NOMO-1 (cell line): ENCODE measurements at regions not wholly inside any gene's neighbourhood (a gene's known extent, or its start where the extent isn't known, plus 50 kb on each side); places are given as distances from the start of the nearest gene placed in this dataset.
"Not testable (repeated sequence)": the region's sequence is repeated elsewhere in the genome, so short reads cannot be mapped to it uniquely, and the experiment has no call there.

ENCODE experiments used
- DNase-seq, 2 experiments: peaks; one replicate each; lab custom pipeline; 2025; ENCODE audit not compliant: unreplicated experiment in 2 of 2; lab: John Stamatoyannopoulos, UW

DNA sequence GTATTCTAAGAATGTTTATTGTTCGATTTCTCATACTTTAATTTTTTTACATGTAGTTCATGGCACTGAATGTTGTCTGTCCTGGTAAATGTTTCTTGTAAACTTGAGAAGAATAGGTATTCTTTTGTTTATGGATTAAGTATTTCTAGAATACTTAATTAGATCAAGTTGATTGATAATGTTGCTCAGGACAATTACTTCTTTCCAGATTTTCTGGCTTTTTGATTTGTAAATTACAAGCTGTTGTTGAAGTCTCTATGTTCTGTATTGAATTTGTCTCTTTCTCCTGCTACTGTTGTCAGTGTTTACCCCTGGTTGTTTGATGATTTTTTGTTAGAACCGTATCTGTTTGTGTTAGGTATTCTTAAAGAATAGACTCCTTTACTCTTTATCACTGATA lies 1720.9 kb upstream of the AGA start:
- no peak for DNase-seq

DNA sequence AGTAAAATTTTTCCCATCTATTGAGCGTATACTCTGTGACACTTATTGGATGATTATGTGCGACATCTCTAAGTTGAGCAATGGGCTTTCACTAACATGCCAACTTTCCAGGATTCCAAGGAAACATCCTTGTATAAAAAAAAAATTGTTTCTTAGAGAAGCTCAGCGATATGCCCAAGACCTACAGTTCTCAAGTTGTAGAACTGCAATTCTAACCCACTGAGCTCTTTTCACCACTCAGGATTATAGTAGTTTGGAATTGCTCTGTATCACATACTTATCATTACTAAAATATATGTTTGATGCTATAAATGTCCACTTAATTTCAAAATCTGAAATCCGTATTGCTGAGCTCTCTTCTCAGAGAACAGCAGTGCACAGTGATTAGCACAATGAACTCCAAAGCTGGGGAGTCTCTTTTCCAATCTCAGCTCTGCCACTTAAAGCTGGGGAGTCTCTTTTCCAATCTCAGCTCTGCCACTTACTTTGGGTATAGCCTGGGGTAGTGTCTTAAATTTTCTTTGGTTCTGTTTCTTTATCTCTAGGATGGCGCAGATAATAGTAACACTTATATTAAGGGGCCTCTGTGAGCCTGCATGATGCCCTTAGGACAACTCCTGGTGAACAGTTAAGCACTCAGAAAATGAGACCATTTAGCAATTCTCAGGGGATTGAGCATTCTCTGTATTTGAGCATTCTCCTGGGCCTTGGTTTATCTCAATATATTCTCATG lies 1722.2 kb upstream of the AGA start:
- DNase-seq = no peak

DNA sequence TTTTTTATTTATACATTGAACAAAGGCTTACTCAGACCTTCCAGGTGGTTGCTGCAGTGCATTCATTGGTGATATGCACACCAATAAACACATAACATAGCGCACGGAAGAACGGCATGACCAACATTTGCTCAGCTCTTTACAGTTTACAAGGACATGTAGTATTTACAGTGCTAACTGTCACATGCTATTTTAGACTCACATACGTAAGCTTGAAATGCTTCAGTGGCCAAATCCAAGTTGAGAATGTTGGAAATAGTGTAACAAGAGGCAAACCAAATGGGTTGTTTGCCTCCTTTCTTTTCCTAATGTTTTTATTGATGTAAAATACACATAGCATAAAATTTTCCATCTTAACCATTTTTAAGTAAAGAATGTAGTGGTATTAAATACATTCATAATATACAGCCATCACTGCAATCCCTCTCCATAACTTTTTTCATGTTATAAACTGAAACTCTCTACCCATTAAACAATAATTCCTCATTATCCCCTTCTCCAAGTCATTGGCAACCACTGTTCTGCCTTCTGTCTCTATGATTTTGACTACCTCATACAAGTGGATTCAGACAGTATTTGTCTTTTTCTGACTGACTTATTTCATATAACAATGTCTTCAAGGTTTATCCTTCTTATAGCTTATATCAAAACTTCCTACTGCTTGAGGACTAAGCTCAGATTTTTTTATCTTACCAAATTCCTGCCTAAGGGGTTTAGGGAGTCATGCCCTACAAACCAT lies 1722.9 kb upstream of the AGA start:
- no peak for DNase-seq

DNA sequence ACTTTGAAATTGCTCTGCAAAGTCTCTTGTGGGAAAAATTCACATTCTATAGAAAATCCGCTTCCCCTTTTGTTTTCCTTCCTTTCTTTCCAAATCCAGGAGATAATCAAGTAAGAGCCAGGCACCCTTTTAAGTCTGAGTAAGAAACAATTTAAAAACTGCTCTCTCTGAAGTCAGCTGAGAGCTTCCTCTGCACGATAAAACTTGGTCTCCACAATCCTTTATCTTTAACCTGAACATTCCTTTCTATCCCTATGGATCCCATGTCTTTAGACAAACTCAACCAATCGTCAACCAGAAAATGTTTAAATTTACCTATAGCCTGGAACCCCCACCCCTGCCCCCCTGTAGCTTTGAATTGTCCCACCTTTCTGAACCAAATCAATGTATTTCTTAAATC lies 1723.6 kb upstream of the AGA start:
- no peak for DNase-seq

DNA sequence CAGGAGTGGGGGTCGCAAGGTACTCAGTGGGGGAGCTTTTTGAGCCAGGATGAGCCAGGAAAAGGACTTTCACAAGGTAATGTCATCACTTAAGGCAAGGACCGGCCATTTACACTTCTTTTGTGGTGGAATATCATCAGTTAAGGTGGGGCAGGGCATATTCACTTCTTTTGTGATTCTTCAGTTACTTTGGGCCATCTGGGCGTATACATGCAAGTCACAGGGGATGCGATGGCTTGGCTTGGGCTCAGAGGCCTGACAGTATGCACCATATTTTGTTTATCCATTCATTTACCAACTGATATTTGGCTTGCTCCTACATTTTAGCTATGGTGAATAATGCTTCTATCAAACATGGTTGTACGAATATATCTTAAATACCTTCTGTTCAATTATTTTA lies 1728.1 kb upstream of the AGA start:
- DNase-seq = not testable (repeated sequence)

DNA sequence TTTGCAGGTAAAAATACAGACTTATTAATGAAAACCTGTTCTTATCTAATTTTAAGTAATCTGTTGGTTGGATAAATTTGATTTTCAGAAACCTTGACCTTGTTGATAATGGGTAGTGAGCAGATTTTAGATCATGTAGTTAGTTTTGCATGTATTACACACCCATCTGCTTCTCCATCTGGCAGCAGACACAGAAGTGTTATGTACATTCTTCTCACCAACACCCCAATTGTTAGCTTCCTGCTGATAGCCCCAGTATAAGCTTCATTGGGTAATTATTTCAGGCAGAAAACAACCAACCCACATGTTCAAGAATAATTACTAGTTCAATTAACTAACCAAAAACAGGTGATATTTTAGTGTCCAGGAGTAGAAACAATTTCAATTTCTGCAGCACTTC lies 1740.5 kb upstream of the AGA start:
- no peak for DNase-seq

- DNase-seq = no peak
Measured at GRCh38 chr4:179195887-179196286, 1753.7 kb upstream of the AGA start.

DNA sequence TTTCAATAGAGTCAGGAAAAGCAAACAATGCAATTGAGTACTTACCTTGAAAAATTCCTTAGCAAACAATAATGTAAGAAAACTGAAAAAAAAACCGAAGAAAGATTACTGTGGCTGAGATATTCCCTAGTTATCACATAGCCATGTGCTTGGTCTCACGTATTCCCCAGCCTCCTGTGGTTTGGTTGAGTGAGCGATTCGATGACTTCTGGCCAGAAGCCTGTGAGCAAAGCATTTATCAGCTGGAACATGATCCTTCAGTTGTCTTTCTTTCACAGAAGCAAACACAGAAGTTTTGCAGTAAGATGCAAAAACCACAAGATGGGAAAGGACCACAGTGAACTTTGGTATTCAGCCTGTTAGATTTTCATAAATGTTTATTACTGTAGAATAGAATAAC lies 1754.3 kb upstream of the AGA start:
- DNase-seq = no peak

DNA sequence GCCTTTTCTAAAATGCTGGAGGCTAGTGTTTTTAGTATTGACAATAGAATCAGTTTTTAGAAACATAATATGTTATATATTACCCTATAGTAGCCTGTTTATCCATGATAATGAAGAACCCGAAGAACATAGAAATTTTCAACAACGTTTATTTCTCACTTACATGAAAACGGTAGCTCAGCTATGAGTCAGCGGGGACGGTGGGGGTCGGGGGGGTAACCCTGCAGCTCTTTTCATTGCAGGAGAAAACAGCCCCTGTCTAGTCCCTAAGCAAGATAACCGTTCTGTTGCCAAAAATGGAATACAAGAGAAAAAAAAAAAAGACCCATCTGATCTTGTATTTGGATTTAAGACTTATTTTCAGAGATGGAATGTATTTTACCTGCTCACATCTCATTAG lies 1758.4 kb upstream of the AGA start:
- DNase-seq = no peak

GRCh38 chr4:179225594-179225993 lies 1783.4 kb upstream of the AGA start:
- peak; percentile 7 to 45 for DNase-seq

- DNase-seq = no peak
Measured at GRCh38 chr4:179248821-179249220, 1806.6 kb upstream of the AGA start.

DNA sequence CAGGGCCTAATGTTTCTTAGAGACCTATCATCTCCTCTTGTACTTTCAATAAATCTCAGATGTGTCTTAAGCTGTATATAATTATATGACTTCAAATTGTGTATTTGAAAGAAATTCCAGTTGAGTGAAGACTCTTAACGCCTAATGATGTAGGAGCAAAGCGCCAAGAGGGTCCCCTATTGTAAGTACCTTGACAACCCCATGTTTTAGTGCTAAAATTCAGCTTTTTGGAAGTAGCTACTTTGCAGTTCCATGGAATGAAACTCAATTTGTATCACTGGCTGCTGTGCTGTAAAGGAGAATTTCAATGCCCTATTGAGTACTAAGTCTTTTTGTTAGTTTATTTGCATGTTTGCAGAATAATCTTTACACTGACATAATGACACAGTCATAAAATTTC lies 1826.6 kb upstream of the AGA start:
- DNase-seq = no peak

- no peak for DNase-seq
Measured at GRCh38 chr4:179272282-179272681, 1830.0 kb upstream of the AGA start.

- DNase-seq = no peak
Measured at GRCh38 chr4:179278647-179279046, 1836.4 kb upstream of the AGA start.

- DNase-seq = no peak
Measured at GRCh38 chr4:179285696-179286095, 1843.5 kb upstream of the AGA start.

GRCh38 chr4:179291657-179292056 lies 1849.4 kb upstream of the AGA start:
- no peak for DNase-seq

- no peak for DNase-seq
Measured at GRCh38 chr4:179292468-179292867, 1850.2 kb upstream of the AGA start.

GRCh38 chr4:179307297-179308136 lies 1865.3 kb upstream of the AGA start:
- peak; percentile 1 to 16 for DNase-seq

GRCh38 chr4:179313823-179314222 lies 1871.6 kb upstream of the AGA start:
- DNase-seq = no peak

DNA sequence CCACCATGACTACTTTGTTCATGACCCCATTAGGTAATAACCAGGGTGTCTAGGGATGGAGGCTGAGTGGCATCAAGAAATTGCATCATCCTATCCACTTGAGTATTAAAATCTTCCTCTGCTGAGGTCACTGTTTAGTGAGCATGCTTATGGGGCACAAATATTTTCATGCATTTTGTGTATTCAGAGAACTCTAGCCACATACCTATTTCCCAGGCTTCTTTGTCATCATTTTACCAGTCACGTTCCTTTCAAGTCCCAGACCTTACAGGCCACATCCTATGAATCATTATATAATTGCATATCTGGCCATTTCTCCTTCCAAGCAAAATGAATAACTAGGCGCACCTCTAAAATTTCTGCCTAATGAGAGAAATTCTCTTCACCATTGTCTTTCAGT lies 1882.9 kb upstream of the AGA start:
- no peak for DNase-seq

DNA sequence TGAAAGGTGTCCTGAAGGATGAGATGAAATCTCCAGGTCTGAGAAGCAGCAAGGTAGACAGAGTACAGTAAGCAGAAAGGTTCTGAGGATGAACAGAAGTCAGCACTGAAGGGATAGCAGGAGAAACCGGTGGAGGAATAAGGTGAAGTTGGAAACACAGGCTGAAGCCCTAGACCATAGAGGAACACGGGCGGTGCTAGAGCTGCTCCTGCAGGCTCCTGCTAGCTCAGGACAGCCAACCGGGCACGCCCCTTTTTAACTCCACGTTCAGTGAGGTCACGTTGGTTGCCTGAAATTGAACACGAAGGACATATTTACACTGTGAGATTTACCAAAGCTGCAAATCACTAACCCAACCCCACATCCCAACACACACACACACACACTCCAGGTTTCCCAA lies 1886.4 kb upstream of the AGA start:
- no peak for DNase-seq

DNA sequence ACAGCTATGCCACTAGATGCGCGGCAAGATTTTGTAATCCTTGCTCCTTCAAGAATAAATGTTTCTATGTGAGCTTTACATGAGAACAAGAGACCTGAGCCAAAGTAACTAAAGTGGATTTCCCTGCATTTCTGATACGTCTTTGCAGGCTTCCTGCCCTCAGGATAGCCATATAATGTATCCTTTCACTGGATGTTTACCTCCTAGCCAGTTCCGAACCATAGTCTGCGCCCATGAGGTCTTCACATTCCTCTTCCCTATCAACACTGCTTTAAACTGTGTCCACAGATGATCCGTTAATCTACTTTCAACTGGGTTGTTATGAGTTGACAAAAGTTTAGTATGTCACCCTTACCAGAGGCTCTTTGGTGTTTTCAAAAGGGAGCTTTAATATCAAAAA lies 1889.1 kb upstream of the AGA start:
- DNase-seq = no peak
